Retinal pigment epithelial cell (primary cell): ENCODE measurements at regions not wholly inside any gene's neighbourhood (a gene's known extent, or its start where the extent isn't known, plus 50 kb on each side); places are given as distances from the start of the nearest gene placed in this dataset.

Experiments
- DNase-seq: peaks from one replicate; pipeline ENCODE4 v3.0.0-alpha.2; 2010; ENCODE audit warnings: low read depth
- H3K4me3 ChIP-seq: 2 replicates; pipeline ENCODE4 v1.5.1; 2011; ENCODE audit warnings: mild to moderate bottlenecking, low read length, control low read depth, moderate library complexity
- TF ChIP-seq, protein P1 (sequence below): conservative IDR thresholded peaks from 2 replicates; pipeline ENCODE4 v1.5.1; 2011; ENCODE audit warnings: low read depth, low read length, control low read depth, inconsistent platforms

- no peak for DNase-seq
- TF ChIP-seq, protein P1, sequence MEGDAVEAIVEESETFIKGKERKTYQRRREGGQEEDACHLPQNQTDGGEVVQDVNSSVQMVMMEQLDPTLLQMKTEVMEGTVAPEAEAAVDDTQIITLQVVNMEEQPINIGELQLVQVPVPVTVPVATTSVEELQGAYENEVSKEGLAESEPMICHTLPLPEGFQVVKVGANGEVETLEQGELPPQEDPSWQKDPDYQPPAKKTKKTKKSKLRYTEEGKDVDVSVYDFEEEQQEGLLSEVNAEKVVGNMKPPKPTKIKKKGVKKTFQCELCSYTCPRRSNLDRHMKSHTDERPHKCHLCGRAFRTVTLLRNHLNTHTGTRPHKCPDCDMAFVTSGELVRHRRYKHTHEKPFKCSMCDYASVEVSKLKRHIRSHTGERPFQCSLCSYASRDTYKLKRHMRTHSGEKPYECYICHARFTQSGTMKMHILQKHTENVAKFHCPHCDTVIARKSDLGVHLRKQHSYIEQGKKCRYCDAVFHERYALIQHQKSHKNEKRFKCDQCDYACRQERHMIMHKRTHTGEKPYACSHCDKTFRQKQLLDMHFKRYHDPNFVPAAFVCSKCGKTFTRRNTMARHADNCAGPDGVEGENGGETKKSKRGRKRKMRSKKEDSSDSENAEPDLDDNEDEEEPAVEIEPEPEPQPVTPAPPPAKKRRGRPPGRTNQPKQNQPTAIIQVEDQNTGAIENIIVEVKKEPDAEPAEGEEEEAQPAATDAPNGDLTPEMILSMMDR: no peak
- H3K4me3 ChIP-seq: no peak overlapping the region
Measured at GRCh38 chr5:88113429-88113828, 155.2 kb downstream of the TMEM161B start.

DNA sequence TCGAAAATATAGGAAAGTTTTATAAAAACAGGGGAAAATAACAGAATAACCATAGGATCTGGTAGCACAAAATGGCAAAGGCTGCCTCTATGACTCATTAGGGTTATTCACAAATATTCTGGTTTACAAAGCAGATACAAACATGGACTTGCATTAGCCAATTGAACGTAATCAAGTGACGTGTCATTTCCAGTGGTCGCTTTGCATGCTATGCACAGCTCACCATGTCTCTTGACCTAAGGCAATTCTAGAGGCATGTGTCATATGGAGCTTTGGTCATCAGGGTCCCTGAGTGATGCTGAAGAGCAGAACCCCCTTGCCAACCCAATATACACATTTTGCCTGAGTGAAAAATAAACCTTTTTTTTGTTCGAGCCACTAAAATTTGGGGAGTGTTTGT lies 158.8 kb downstream of the TMEM161B start:
- TF ChIP-seq, protein P1: no peak
- no peak for DNase-seq
- H3K4me3 ChIP-seq: no peak overlapping the region

DNA sequence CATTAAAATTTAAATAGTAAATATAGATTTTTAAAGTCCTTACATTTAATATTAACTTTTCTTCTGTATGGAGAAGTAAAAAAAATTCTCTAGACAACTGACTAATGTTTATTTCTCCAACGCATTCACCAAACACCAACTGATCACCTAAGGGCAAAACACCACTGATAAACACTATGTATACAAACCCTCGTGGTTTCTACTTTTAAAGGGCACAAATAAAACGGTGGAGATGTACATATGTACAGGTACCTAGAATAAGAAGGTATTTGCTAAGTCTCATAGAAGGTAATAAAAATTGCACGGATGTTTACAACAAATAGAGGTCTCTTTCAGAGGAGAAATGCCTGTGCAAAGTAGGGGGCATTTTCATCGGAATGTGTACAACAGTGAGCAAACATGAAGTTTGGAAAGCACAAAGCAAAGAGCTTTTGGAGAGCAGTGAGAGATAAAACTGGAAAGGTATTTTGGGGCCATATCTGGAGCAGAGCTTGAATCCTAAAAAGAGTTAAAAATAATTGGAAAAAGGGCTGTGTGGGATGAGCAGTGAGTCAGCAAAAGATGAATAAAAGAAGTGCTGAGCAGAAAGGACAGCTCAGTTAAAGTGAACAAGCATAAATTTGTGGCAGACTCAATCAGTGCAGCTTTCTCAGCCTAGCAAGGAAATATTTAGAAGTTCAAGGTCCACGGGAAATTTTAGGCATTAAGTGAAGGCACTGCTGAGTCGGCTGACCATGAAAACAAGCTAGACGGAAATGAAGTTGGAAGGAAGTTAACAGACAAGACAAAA lies 160.0 kb downstream of the TMEM161B start:
- TF ChIP-seq, protein P1: no peak
- no peak overlapping the region for H3K4me3 ChIP-seq
- DNase-seq: no peak

DNA sequence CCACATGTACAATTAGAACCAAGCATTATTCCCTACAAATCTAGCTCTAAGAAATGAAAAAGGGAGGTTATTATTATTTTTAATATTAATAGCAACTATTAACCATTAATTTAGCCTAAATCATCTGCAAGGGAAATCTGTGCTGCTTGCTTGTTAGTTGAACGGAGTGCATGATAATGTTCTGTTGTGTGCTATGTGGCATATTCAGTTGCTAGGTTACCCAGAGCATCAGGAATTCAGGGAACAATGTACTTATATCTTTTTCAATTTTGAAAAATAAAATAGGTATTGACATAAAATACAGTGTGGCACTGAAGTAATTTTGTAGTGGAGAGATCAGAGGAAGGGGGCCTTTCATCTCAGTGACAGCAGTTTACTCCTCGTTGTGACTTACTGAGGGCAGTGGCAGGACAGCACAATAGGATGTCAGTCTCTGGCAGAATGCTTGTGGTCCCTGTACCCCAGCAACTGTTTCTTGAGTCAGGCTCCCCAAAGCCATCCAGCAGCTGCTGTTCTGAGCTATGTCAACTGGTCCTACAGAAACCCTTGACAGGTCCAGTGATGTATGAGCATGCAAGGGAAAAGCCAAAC lies 173.6 kb downstream of the TMEM161B start:
- TF ChIP-seq, protein P1: no peak
- no peak for DNase-seq
- H3K4me3 ChIP-seq: no peak overlapping the region

DNA sequence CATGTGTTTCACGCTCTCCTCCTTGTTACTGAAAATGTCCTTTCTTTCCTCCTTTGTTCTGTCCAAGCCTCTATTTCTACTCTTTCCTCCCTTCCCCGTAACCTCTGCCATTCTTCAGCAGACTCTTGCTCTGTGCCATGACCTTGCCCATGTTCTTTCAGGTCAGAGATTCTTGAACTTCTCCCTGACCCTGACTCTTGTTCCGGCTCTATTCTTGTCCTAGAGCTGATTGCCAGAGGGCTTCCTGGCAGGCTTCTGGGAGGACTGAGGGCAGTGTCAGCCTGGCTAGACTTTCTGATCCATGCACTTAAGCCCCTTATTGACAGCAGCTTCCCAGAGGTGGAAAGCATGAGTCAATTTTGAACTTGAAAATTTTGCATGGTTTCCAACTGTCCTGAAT lies 174.2 kb downstream of the TMEM161B start:
- no peak for DNase-seq
- TF ChIP-seq, protein P1: no peak
- no peak overlapping the region for H3K4me3 ChIP-seq

DNA sequence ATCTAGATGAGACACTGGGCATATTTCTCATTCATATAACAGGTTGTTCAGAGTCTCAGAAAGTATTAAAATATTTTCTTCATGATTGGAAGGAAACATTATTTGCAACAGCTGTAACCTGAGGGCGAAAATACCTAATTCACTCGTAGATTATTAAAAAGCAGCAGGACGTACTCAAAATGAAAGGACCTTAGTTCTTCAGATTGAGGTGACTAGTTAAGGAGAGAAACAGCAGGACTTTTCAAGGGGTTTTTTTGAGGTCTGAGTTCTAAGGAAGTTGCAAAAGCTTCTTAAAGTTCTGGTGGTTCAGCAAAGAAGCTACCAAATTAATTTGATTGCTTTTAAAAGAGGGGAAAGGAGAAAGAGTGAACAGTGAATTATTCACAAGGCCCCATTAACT lies 174.9 kb downstream of the TMEM161B start:
- TF ChIP-seq, protein P1: no peak
- no peak overlapping the region for H3K4me3 ChIP-seq
- no peak for DNase-seq
